GM23338 (cell line): ENCODE measurements at regions not wholly inside any gene's neighbourhood (a gene's known extent, or its start where the extent isn't known, plus 50 kb on each side); places are given as distances from the start of the nearest gene placed in this dataset.

Source experiments
- ATAC-seq: fragments of 200-7000 bp; cut with Tn5 transposase; 3 replicates; pipeline ENCODE4 v1.9.1; 2020
- DNase-seq: peaks from one replicate; pipeline ENCODE4 v3.0.0-alpha.2; 2015; ENCODE audit warnings: low spot score
- H2AFZ ChIP-seq: fragments of 200-600 bp; sonication (generic); 2 replicates; pipeline ENCODE4 v1.8.0; 2016; ENCODE audit warnings: antibody characterized with exemption, mild to moderate bottlenecking, moderate library complexity
- H3F3A ChIP-seq: fragments of 200-600 bp; sonication (generic); replicated peaks from 2 replicates; pipeline ENCODE4 v1.8.0; 2017; ENCODE audit warnings: antibody characterized with exemption, mixed run types, low read depth
- H3K27ac ChIP-seq: fragments of 200-600 bp; sonication (generic); 2 replicates; pipeline ENCODE4 v1.6.1; 2016; ENCODE audit warnings: low read depth
- H3K27me3 ChIP-seq: fragments of 200-600 bp; sonication (generic); 2 replicates; pipeline ENCODE4 v1.8.0; 2016; ENCODE audit warnings: mild to moderate bottlenecking, mixed run types, moderate library complexity; ENCODE audit not compliant: insufficient read depth
- H3K36me3 ChIP-seq: fragments of 200-600 bp; sonication (generic); 2 replicates; pipeline ENCODE4 v1.8.0; 2016; ENCODE audit warnings: mild to moderate bottlenecking; ENCODE audit not compliant: insufficient read depth
- H3K4me1 ChIP-seq: fragments of 200-600 bp; sonication (generic); 2 replicates; pipeline ENCODE4 v1.8.0; 2016; ENCODE audit warnings: mild to moderate bottlenecking, moderate library complexity; ENCODE audit not compliant: insufficient read depth
- H3K4me2 ChIP-seq: fragments of 200-600 bp; sonication (generic); 2 replicates; pipeline ENCODE4 v1.7.1; 2017; ENCODE audit warnings: mixed run types
- H3K4me3 ChIP-seq: fragments of 200-600 bp; sonication (generic); 2 replicates; pipeline ENCODE4 v1.6.1; 2016; ENCODE audit warnings: mixed run types
- H3K79me2 ChIP-seq: fragments of 200-600 bp; sonication (generic); replicated peaks from 2 replicates; pipeline ENCODE4 v1.8.0; 2017; ENCODE audit warnings: mild to moderate bottlenecking; ENCODE audit not compliant: insufficient read depth
- H3K9me2 ChIP-seq: fragments of 200-600 bp; sonication (generic); 2 replicates; pipeline ENCODE4 v1.8.0; 2017; ENCODE audit not compliant: insufficient read depth
- H4K20me1 ChIP-seq: fragments of 200-600 bp; sonication (generic); replicated peaks from 2 replicates; pipeline ENCODE4 v1.8.0; 2017; ENCODE audit warnings: mild to moderate bottlenecking; ENCODE audit not compliant: insufficient read depth
- H3K27ac Mint-ChIP-seq: 2 replicates; pipeline ENCODE4 v1.8.0; 2020; ENCODE audit warnings: inconsistent platforms, mild to moderate bottlenecking, moderate library complexity, mixed read lengths
- H3K27me3 Mint-ChIP-seq: 3 replicates; pipeline ENCODE4 v1.8.0; 2022; ENCODE audit warnings: low read depth, mild to moderate bottlenecking, moderate library complexity, mixed read lengths, inconsistent platforms; ENCODE audit not compliant: insufficient read depth, poor library complexity
- H3K36me3 Mint-ChIP-seq: 3 replicates; pipeline ENCODE4 v1.8.0; 2021; ENCODE audit warnings: low read depth, mild to moderate bottlenecking, inconsistent platforms, moderate library complexity, mixed read lengths
- H3K4me1 Mint-ChIP-seq: 3 replicates; pipeline ENCODE4 v1.8.0; 2020; ENCODE audit warnings: mild to moderate bottlenecking, inconsistent platforms, mixed read lengths
- H3K4me3 Mint-ChIP-seq: 3 replicates; pipeline ENCODE4 v1.8.0; 2021; ENCODE audit warnings: moderate library complexity, mild to moderate bottlenecking, inconsistent platforms, mixed read lengths
- H3K9me3 Mint-ChIP-seq: 3 replicates; pipeline ENCODE4 v1.8.0; 2020; ENCODE audit warnings: moderate library complexity, mild to moderate bottlenecking, inconsistent platforms, mixed read lengths
- CREB1 ChIP-seq: fragments of 250-450 bp; sonication (Bioruptor Pico); IDR thresholded peaks from 2 replicates; pipeline ENCODE4 v1.5.0; 2020; ENCODE audit warnings: low read depth, mild to moderate bottlenecking, moderate library complexity
- EZH2 ChIP-seq: fragments of 200-600 bp; sonication (generic); IDR thresholded peaks from one replicate; pipeline ENCODE4 v1.8.0; 2017; ENCODE audit warnings: antibody characterized with exemption, mild to moderate bottlenecking, low read depth; ENCODE audit not compliant: unreplicated experiment
- EZH2phosphoT487 ChIP-seq: fragments of 200-600 bp; sonication (generic); IDR thresholded peaks from one replicate; pipeline ENCODE4 v1.8.1; 2018; ENCODE audit warnings: antibody characterized with exemption; ENCODE audit not compliant: unreplicated experiment
- JUNB ChIP-seq: IDR thresholded peaks from one replicate; pipeline ENCODE4 v1.6.1; 2016; ENCODE audit warnings: antibody characterized with exemption; ENCODE audit not compliant: unreplicated experiment
- NANOG ChIP-seq: IDR thresholded peaks from 2 replicates; pipeline ENCODE4 v1.6.1; 2016; ENCODE audit warnings: antibody characterized with exemption, borderline replicate concordance
- POLR2AphosphoS5 ChIP-seq: IDR thresholded peaks from 2 replicates; pipeline ENCODE4 v1.6.1; 2016; ENCODE audit warnings: antibody characterized with exemption, low read depth
- ZNF114 ChIP-seq: fragments of 250-450 bp; sonication (Bioruptor Pico); IDR thresholded peaks from 2 replicates; pipeline ENCODE4 v1.5.0; 2020; ENCODE audit warnings: mild to moderate bottlenecking, moderate library complexity
- ZNF331 ChIP-seq: fragments of 250-450 bp; sonication (Bioruptor Pico); IDR thresholded peaks from 2 replicates; pipeline ENCODE4 v1.5.0; 2020; ENCODE audit warnings: low read depth, mild to moderate bottlenecking, moderate library complexity
- TF ChIP-seq, protein P1 (sequence below): IDR thresholded peaks from one replicate; pipeline ENCODE4 v1.6.1; 2018; ENCODE audit warnings: antibody characterized with exemption; ENCODE audit not compliant: unreplicated experiment
- TF ChIP-seq, protein P2 (sequence below): IDR thresholded peaks from 2 replicates; pipeline ENCODE4 v1.6.1; 2016; ENCODE audit warnings: antibody characterized with exemption
- TF ChIP-seq, protein P3 (sequence below): fragments of 250-450 bp; sonication (Bioruptor Pico); IDR thresholded peaks from 2 replicates; pipeline ENCODE4 v1.5.0; 2020; ENCODE audit warnings: mild to moderate bottlenecking, moderate library complexity
- TF ChIP-seq, protein P4 (sequence below), 2 experiments: fragments of 200-600 bp in 1 of 2; sonication (generic) in 1 of 2; conservative IDR thresholded peaks; 2 replicates each; pipeline versions ENCODE4 v1.5.1 to v1.6.1; 2016 to 2017; ENCODE audit warnings: antibody characterized with exemption in 2 of 2, low read depth in 2 of 2, mild to moderate bottlenecking in 2 of 2, moderate library complexity in 1 of 2

DNA sequence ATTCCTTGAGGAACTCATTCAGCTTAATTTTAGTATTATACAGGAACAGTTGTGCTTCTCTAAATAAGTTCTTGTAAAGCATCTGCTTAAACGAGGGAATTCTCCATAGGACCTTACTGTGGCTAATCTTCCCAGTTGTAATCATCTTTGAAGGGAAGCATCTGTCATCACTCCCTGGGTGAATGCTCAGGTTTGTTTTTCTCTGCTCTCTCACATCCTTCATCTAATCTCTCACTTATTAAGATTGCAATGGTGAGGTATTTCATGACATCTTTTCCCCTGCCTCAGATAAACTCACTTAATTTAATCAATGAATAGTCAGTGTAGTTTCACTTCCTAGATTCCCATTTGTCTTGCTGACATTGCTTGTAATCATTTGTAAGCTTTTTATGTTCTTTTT lies 121.8 kb upstream of the ADAMTS3 start (continued):
- TF ChIP-seq POLR2AphosphoS5: no peak
- TF ChIP-seq, protein P1, sequence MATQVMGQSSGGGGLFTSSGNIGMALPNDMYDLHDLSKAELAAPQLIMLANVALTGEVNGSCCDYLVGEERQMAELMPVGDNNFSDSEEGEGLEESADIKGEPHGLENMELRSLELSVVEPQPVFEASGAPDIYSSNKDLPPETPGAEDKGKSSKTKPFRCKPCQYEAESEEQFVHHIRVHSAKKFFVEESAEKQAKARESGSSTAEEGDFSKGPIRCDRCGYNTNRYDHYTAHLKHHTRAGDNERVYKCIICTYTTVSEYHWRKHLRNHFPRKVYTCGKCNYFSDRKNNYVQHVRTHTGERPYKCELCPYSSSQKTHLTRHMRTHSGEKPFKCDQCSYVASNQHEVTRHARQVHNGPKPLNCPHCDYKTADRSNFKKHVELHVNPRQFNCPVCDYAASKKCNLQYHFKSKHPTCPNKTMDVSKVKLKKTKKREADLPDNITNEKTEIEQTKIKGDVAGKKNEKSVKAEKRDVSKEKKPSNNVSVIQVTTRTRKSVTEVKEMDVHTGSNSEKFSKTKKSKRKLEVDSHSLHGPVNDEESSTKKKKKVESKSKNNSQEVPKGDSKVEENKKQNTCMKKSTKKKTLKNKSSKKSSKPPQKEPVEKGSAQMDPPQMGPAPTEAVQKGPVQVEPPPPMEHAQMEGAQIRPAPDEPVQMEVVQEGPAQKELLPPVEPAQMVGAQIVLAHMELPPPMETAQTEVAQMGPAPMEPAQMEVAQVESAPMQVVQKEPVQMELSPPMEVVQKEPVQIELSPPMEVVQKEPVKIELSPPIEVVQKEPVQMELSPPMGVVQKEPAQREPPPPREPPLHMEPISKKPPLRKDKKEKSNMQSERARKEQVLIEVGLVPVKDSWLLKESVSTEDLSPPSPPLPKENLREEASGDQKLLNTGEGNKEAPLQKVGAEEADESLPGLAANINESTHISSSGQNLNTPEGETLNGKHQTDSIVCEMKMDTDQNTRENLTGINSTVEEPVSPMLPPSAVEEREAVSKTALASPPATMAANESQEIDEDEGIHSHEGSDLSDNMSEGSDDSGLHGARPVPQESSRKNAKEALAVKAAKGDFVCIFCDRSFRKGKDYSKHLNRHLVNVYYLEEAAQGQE: no peak
- TF ChIP-seq ZNF114 (CRISPR knock-in tag): no peak
- TF ChIP-seq NANOG: no peak
- no peak for TF ChIP-seq EZH2

DNA sequence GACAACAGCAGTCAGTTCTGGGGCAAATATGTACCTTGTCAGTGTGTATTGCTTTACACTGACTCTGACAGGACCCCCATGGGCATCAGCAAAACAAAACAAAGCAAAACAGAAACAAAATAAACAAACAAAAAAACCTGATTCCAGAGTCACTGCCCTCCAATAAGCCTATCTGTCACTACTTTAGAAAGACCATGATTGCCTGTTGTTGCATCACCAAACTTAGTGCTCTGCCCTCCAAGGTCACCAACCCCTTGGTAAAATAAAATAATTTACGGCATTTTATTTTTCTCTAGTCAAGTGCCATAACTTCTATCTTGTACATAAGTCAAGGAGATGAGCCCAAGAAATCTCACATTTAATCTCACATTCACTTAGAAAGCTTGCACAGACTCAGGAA lies 120.9 kb upstream of the ADAMTS3 start:
- no peak overlapping the region for H3K27ac Mint-ChIP-seq
- Histone ChIP-seq H3K4me2 (no peak overlapping the region), H3K4me3 (no peak overlapping the region), H2AFZ (no peak overlapping the region), H3F3A (no peaks in the 10 kb centered on the region), H3K27ac (no peak overlapping the region), H4K20me1 (no peaks in the 10 kb centered on the region), H3K36me3 (no peaks in the 10 kb centered on the region), H3K4me1 (no peaks in the 10 kb centered on the region), H3K79me2 (no peaks in the 10 kb centered on the region), H3K9me2 (no peaks in the 10 kb centered on the region), H3K27me3 (no peaks in the 10 kb centered on the region)
- TF ChIP-seq ZNF331 (CRISPR knock-in tag) (no peak), NANOG (no peak), POLR2AphosphoS5 (no peak), EZH2phosphoT487 (no peak), JUNB (no peak), CREB1 (CRISPR knock-in tag) (no peak)
- TF ChIP-seq, protein P2, sequence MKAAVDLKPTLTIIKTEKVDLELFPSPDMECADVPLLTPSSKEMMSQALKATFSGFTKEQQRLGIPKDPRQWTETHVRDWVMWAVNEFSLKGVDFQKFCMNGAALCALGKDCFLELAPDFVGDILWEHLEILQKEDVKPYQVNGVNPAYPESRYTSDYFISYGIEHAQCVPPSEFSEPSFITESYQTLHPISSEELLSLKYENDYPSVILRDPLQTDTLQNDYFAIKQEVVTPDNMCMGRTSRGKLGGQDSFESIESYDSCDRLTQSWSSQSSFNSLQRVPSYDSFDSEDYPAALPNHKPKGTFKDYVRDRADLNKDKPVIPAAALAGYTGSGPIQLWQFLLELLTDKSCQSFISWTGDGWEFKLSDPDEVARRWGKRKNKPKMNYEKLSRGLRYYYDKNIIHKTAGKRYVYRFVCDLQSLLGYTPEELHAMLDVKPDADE: no peak
- TF ChIP-seq, protein P3, sequence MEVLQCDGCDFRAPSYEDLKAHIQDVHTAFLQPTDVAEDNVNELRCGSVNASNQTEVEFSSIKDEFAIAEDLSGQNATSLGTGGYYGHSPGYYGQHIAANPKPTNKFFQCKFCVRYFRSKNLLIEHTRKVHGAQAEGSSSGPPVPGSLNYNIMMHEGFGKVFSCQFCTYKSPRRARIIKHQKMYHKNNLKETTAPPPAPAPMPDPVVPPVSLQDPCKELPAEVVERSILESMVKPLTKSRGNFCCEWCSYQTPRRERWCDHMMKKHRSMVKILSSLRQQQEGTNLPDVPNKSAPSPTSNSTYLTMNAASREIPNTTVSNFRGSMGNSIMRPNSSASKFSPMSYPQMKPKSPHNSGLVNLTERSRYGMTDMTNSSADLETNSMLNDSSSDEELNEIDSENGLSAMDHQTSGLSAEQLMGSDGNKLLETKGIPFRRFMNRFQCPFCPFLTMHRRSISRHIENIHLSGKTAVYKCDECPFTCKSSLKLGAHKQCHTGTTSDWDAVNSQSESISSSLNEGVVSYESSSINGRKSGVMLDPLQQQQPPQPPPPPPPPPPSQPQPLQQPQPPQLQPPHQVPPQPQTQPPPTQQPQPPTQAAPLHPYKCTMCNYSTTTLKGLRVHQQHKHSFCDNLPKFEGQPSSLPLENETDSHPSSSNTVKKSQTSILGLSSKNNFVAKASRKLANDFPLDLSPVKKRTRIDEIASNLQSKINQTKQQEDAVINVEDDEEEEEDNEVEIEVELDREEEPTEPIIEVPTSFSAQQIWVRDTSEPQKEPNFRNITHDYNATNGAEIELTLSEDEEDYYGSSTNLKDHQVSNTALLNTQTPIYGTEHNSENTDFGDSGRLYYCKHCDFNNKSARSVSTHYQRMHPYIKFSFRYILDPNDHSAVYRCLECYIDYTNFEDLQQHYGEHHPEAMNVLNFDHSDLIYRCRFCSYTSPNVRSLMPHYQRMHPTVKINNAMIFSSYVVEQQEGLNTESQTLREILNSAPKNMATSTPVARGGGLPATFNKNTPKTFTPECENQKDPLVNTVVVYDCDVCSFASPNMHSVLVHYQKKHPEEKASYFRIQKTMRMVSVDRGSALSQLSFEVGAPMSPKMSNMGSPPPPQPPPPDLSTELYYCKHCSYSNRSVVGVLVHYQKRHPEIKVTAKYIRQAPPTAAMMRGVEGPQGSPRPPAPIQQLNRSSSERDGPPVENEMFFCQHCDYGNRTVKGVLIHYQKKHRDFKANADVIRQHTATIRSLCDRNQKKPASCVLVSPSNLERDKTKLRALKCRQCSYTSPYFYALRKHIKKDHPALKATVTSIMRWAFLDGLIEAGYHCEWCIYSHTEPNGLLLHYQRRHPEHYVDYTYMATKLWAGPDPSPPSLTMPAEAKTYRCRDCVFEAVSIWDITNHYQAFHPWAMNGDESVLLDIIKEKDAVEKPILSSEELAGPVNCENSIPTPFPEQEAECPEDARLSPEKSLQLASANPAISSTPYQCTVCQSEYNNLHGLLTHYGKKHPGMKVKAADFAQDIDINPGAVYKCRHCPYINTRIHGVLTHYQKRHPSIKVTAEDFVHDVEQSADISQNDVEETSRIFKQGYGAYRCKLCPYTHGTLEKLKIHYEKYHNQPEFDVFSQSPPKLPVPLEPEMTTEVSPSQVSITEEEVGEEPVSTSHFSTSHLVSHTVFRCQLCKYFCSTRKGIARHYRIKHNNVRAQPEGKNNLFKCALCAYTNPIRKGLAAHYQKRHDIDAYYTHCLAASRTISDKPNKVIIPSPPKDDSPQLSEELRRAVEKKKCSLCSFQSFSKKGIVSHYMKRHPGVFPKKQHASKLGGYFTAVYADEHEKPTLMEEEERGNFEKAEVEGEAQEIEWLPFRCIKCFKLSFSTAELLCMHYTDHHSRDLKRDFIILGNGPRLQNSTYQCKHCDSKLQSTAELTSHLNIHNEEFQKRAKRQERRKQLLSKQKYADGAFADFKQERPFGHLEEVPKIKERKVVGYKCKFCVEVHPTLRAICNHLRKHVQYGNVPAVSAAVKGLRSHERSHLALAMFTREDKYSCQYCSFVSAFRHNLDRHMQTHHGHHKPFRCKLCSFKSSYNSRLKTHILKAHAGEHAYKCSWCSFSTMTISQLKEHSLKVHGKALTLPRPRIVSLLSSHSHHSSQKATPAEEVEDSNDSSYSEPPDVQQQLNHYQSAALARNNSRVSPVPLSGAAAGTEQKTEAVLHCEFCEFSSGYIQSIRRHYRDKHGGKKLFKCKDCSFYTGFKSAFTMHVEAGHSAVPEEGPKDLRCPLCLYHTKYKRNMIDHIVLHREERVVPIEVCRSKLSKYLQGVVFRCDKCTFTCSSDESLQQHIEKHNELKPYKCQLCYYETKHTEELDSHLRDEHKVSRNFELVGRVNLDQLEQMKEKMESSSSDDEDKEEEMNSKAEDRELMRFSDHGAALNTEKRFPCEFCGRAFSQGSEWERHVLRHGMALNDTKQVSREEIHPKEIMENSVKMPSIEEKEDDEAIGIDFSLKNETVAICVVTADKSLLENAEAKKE (CRISPR knock-in tag): no peak
- TF ChIP-seq, protein P4, sequence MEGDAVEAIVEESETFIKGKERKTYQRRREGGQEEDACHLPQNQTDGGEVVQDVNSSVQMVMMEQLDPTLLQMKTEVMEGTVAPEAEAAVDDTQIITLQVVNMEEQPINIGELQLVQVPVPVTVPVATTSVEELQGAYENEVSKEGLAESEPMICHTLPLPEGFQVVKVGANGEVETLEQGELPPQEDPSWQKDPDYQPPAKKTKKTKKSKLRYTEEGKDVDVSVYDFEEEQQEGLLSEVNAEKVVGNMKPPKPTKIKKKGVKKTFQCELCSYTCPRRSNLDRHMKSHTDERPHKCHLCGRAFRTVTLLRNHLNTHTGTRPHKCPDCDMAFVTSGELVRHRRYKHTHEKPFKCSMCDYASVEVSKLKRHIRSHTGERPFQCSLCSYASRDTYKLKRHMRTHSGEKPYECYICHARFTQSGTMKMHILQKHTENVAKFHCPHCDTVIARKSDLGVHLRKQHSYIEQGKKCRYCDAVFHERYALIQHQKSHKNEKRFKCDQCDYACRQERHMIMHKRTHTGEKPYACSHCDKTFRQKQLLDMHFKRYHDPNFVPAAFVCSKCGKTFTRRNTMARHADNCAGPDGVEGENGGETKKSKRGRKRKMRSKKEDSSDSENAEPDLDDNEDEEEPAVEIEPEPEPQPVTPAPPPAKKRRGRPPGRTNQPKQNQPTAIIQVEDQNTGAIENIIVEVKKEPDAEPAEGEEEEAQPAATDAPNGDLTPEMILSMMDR (conservative IDR thresholded peaks at IDR 0.05; ENCODE audit: low read depth in 2 of 2): no peak
- H3K9me3 Mint-ChIP-seq: peaks cover 11% of the 10 kb centered on the region
- H3K4me3 Mint-ChIP-seq: no peak overlapping the region
- ATAC-seq (no peak), DNase-seq (no peak)
- no peaks in the 10 kb centered on the region for H3K4me1 Mint-ChIP-seq
- no peaks in the 10 kb centered on the region for H3K36me3 Mint-ChIP-seq
- H3K27me3 Mint-ChIP-seq: peaks cover 2% of the 10 kb centered on the region
